ENCODE measurements at regions not wholly inside any gene's neighbourhood (a gene's known extent, or its start where the extent isn't known, plus 50 kb on each side); places are given as distances from the start of the nearest gene placed in this dataset.

DNA sequence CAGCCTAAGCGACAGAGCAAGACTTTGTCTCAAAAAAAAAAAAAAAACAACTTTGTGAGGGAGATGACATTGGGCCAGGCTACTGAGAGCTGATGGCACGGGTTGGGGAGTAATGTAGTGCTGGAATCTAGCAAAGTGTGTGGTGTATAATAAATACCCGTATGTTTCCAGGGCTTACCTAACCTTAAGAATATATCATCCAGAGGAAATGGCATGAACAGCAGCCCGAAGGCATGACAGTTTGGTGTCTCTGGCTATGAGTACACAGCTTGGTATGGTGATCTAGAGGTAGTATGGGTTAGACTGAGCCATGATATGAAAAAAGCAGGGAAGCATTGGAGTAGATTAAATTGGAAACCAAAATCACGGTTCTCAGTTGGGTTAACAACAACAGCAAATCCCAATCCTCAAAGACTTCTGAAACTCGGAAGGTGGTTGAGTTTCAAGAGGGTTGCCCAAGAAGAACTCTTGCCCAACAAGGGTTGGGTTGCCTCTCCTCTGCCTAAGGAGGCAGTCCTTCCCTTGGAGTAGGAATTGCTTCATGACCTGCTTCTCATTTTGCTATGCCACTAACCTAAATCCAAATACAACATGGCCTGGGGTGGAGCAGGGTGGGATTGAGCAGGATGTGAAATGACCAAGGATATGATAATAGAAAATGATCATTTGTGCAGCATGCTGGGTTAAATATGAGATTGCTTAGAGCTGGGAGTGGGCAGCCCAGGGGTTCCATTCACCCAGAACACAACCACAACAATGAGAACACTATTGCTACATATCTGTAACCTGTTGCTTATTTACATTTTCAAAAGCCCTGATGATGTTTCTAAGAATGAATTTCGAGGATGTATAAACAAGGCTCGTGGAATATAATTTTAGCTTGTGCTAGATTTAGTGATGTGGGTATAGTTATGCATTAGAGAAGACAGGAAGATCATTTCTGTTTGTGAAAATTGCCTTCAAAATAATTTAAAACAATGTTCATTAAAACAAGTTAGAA lies 64.6 kb upstream of the ZFR start:
- ChIA-PET RAD21 (ENCODE audit: low non-redundant PET in 1 of 2, low total read pairs in 2 of 2, uncharacterized antibody in 2 of 2, unreplicated experiment in 2 of 2) (no interaction called here), CTCF (no interaction called here), POLR2A (no interaction called here)
- BruUV-seq (replicated peaks): no TSS peak
- H3K27me3 ChIP-seq (ENCODE audit: insufficient read depth, low read length): peaks cover 16% of the 10 kb centered on the region
- intact Hi-C loops (cut with micrococcal nuclease): no loop called here
- no peak overlapping the region for H3K4me3 ChIP-seq (replicated peaks in 1 of 2; ENCODE audit: low read depth in 1 of 2, low read length in 2 of 2)
- H3K9me2 ChIP-seq (ENCODE audit: insufficient read depth): no peaks in the 10 kb centered on the region
- H3K4me1 ChIP-seq (ENCODE audit: control insufficient read depth in 1 of 2, insufficient read depth in 2 of 2, low read length in 2 of 2): no peaks in the 10 kb centered on the region
- no peak overlapping the region for H3K4me2 ChIP-seq (ENCODE audit: low read length)
- no peaks in the 10 kb centered on the region for H3K36me3 ChIP-seq (ENCODE audit: control insufficient read depth in 1 of 2, insufficient read depth in 2 of 2, low read length in 2 of 2)
- TF ChIP-seq YY1 (IDR thresholded peaks at IDR 0.05; ENCODE audit: extremely low read depth, insufficient replicate concordance, low read depth, low read length) (no peak), EGR1 (IDR thresholded peaks at IDR 0.05; ENCODE audit: low read depth) (no peak), ELF1 (IDR thresholded peaks at IDR 0.05; ENCODE audit: borderline replicate concordance, low read depth) (no peak), SIN3A (IDR thresholded peaks at IDR 0.05; ENCODE audit: low read depth) (no peak), CBX3 (IDR thresholded peaks at IDR 0.05; ENCODE audit: low read depth) (no peak)
- TF ChIP-seq, protein P1, sequence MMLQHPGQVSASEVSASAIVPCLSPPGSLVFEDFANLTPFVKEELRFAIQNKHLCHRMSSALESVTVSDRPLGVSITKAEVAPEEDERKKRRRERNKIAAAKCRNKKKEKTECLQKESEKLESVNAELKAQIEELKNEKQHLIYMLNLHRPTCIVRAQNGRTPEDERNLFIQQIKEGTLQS (IDR thresholded peaks at IDR 0.05): no peak
- TF ChIP-seq, protein P2, sequence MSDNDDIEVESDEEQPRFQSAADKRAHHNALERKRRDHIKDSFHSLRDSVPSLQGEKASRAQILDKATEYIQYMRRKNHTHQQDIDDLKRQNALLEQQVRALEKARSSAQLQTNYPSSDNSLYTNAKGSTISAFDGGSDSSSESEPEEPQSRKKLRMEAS (IDR thresholded peaks at IDR 0.05): no peak
- H2AFZ ChIP-seq (ENCODE audit: low read depth, low read length, poor library complexity, severe bottlenecking): no peak overlapping the region
- H4K20me1 ChIP-seq (ENCODE audit: insufficient read depth): no peaks in the 10 kb centered on the region
- no peaks in the 10 kb centered on the region for H3K9me3 ChIP-seq (ENCODE audit: control insufficient read depth in 1 of 2, insufficient read depth in 1 of 2, low read depth in 1 of 2, low read length in 2 of 2)
- no peak overlapping the region for H3K9ac ChIP-seq (ENCODE audit: low read length)
- H3K27ac ChIP-seq (ENCODE audit: low read depth, low read length): no peak overlapping the region
- DNase-seq (ENCODE audit: low read depth, low spot score) (no peak), ATAC-seq (no peak)
- H3K79me2 ChIP-seq (ENCODE audit: insufficient read depth, low read length): no peaks in the 10 kb centered on the region

GRCh38 chr5:32507738-32508434 lies 63.3 kb upstream of the ZFR start:
- Histone ChIP-seq H3K4me3 (replicated peaks in 1 of 2; ENCODE audit: low read depth in 1 of 2, low read length in 2 of 2) (no peak overlapping the region), H3K9me3 (ENCODE audit: control insufficient read depth in 1 of 2, insufficient read depth in 1 of 2, low read depth in 1 of 2, low read length in 2 of 2) (no peaks in the 10 kb centered on the region), H3K9me2 (ENCODE audit: insufficient read depth) (no peaks in the 10 kb centered on the region), H4K20me1 (ENCODE audit: insufficient read depth) (no peaks in the 10 kb centered on the region), H3K79me2 (ENCODE audit: insufficient read depth, low read length) (no peaks in the 10 kb centered on the region), H3K27ac (ENCODE audit: low read depth, low read length) (no peak overlapping the region), H3K4me2 (ENCODE audit: low read length) (no peak overlapping the region), H3K36me3 (ENCODE audit: control insufficient read depth in 1 of 2, insufficient read depth in 2 of 2, low read length in 2 of 2) (no peaks in the 10 kb centered on the region), H2AFZ (ENCODE audit: low read depth, low read length, poor library complexity, severe bottlenecking) (no peak overlapping the region), H3K27me3 (ENCODE audit: insufficient read depth, low read length) (peaks cover 17% of the 10 kb centered on the region), H3K4me1 (ENCODE audit: control insufficient read depth in 1 of 2, insufficient read depth in 2 of 2, low read length in 2 of 2) (no peaks in the 10 kb centered on the region), H3K9ac (ENCODE audit: low read length) (no peak overlapping the region)
- intact Hi-C loops (cut with micrococcal nuclease): no loop called here
- ChIA-PET CTCF (interaction anchor here (1.3 kb wide), 1 partner anchor 82 kb away, joined by 3 read pairs; no protein-coding TSS in a partner anchor), POLR2A (no interaction called here), RAD21 (ENCODE audit: low non-redundant PET in 1 of 2, low total read pairs in 2 of 2, uncharacterized antibody in 2 of 2, unreplicated experiment in 2 of 2) (no interaction called here)
- TF ChIP-seq CBX3 (IDR thresholded peaks at IDR 0.05; ENCODE audit: low read depth) (no peak), FOSL1 (IDR thresholded peaks at IDR 0.05; ENCODE audit: low read depth) (no peak), POLR2AphosphoS5 (IDR thresholded peaks at IDR 0.05; ENCODE audit: low read depth, low read length) (no peak)
- BruUV-seq (replicated peaks): no TSS peak
- no peak for ATAC-seq
- DNase-seq (ENCODE audit: low read depth, low spot score): no peak

Data from HCT116 (cell line).